ENCODE measurements at regions not wholly inside any gene's neighbourhood (a gene's known extent, or its start where the extent isn't known, plus 50 kb on each side); places are given as distances from the start of the nearest gene placed in this dataset.
A peak's percentile ranks its signal among the peaks of the same experiment; 100 is the strongest.

DNA sequence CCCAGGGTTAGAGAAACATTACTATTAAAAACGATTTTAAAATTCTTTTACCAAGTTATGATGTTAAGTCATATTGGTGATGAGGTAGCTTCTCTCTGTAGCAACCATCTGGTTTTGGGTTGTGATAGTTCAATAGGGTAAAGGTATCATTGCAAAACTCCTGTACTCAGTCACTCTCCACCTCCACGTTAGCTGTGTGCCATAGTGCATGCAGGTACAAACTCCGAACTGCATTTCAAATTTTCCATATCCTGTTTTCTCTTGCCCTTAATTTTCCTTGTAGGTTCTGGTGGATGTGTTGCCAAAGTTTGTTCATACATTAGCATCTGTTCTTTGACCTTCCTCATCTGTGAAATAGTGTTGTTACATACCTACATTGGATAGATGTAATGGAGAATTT lies 53.1 kb upstream of the ARRDC3 start:
- H3K79me1 ChIP-seq (ENCODE audit: low read length) = no peaks in the 10 kb centered on the region
- H4K8ac ChIP-seq (ENCODE audit: low read depth, low read length) = no peak overlapping the region
- DNase-seq = peak; percentile 34 to 84
- no peaks in the 10 kb centered on the region for H3K4me1 ChIP-seq (ENCODE audit: control insufficient read depth in 1 of 2, insufficient read depth in 2 of 2, low read length in 2 of 2)
- H3K9me3 ChIP-seq (ENCODE audit: insufficient read depth, low read depth, low read length) = no peaks in the 10 kb centered on the region
- no peak overlapping the region for H2BK5ac ChIP-seq (ENCODE audit: low read depth, low read length, poor library complexity)
- no peak overlapping the region for H3K27ac ChIP-seq (ENCODE audit: low read depth, low read length)
- H3K18ac ChIP-seq (ENCODE audit: low read length) = no peak overlapping the region
- H3K4me3 ChIP-seq (ENCODE audit: low read depth, low read length) = no peak overlapping the region
- no peak overlapping the region for H2AK5ac ChIP-seq (ENCODE audit: low read length)
- no peak overlapping the region for H3K23ac ChIP-seq (ENCODE audit: low read length)
- no CpG with 5 or more reads among the region's 3 CpGs for WGBS (ENCODE audit: extremely low coverage, insufficient coverage, insufficient read length)
- no peaks in the 10 kb centered on the region for H3K36me3 ChIP-seq (ENCODE audit: control insufficient read depth in 1 of 2, insufficient read depth in 2 of 2, low read length in 2 of 2)
- no peak overlapping the region for H3K4ac ChIP-seq (ENCODE audit: low read depth, low read length)
- H4K91ac ChIP-seq (ENCODE audit: low read depth, low read length) = no peak overlapping the region
- H3K79me2 ChIP-seq (ENCODE audit: control insufficient read depth, insufficient read depth, low read length, poor library complexity) = no peaks in the 10 kb centered on the region
- H2BK12ac ChIP-seq (ENCODE audit: low read length) = no peak overlapping the region
- no peak overlapping the region for H2BK120ac ChIP-seq (ENCODE audit: insufficient read depth, low read length, poor library complexity)
- no peak overlapping the region for H3K4me2 ChIP-seq (ENCODE audit: low read length)
- no peaks in the 10 kb centered on the region for H3K27me3 ChIP-seq (ENCODE audit: insufficient read depth, low read length)
- no peak overlapping the region for H4K12ac ChIP-seq (ENCODE audit: low read depth, low read length)
- no peak overlapping the region for H3K9ac ChIP-seq (ENCODE audit: low read length)
- no peak overlapping the region for H3K14ac ChIP-seq (ENCODE audit: low read length)
- no peak overlapping the region for H2AFZ ChIP-seq (ENCODE audit: insufficient read depth, low read length, poor library complexity)

DNA sequence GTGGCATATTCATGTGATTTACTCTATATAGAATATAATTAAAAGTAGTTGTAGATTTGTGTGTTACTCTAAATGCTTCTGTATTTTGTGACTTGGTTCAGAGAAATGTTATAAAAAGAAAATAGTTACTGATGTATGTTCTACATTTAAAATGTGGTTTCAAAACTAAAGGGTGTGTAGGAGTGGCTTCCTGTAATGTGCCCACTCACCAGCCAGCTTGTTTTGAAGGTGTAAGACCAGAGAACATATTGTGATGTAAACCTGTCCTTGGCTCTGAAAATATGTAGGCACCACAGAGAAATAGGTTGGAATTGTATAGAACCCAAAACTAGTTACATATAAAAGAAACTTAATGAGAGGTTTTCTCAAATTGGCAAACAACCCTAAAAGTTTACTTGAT lies 51.2 kb upstream of the ARRDC3 start:
- no peaks in the 10 kb centered on the region for H3K36me3 ChIP-seq (ENCODE audit: control insufficient read depth in 1 of 2, insufficient read depth in 2 of 2, low read length in 2 of 2)
- no peak overlapping the region for H3K4ac ChIP-seq (ENCODE audit: low read depth, low read length)
- H3K9me3 ChIP-seq (ENCODE audit: insufficient read depth, low read depth, low read length) = no peaks in the 10 kb centered on the region
- no peak overlapping the region for H3K18ac ChIP-seq (ENCODE audit: low read length)
- no peak overlapping the region for H3K9ac ChIP-seq (ENCODE audit: low read length)
- no peaks in the 10 kb centered on the region for H3K4me1 ChIP-seq (ENCODE audit: control insufficient read depth in 1 of 2, insufficient read depth in 2 of 2, low read length in 2 of 2)
- H3K4me2 ChIP-seq (ENCODE audit: low read length) = no peak overlapping the region
- no peak overlapping the region for H2BK12ac ChIP-seq (ENCODE audit: low read length)
- H3K14ac ChIP-seq (ENCODE audit: low read length) = no peak overlapping the region
- no peak for DNase-seq
- no peak overlapping the region for H4K12ac ChIP-seq (ENCODE audit: low read depth, low read length)
- no peak overlapping the region for H2BK5ac ChIP-seq (ENCODE audit: low read depth, low read length, poor library complexity)
- no peak overlapping the region for H4K91ac ChIP-seq (ENCODE audit: low read depth, low read length)
- no peak overlapping the region for H3K23ac ChIP-seq (ENCODE audit: low read length)
- no peak overlapping the region for H2AK5ac ChIP-seq (ENCODE audit: low read length)
- no peak overlapping the region for H3K4me3 ChIP-seq (ENCODE audit: low read depth, low read length)
- no peaks in the 10 kb centered on the region for H3K79me1 ChIP-seq (ENCODE audit: low read length)
- H2AFZ ChIP-seq (ENCODE audit: insufficient read depth, low read length, poor library complexity) = no peak overlapping the region
- H3K79me2 ChIP-seq (ENCODE audit: control insufficient read depth, insufficient read depth, low read length, poor library complexity) = no peaks in the 10 kb centered on the region
- no peak overlapping the region for H4K8ac ChIP-seq (ENCODE audit: low read depth, low read length)
- no peaks in the 10 kb centered on the region for H3K27me3 ChIP-seq (ENCODE audit: insufficient read depth, low read length)
- no peak overlapping the region for H2BK120ac ChIP-seq (ENCODE audit: insufficient read depth, low read length, poor library complexity)
- H3K27ac ChIP-seq (ENCODE audit: low read depth, low read length) = no peak overlapping the region

DNA sequence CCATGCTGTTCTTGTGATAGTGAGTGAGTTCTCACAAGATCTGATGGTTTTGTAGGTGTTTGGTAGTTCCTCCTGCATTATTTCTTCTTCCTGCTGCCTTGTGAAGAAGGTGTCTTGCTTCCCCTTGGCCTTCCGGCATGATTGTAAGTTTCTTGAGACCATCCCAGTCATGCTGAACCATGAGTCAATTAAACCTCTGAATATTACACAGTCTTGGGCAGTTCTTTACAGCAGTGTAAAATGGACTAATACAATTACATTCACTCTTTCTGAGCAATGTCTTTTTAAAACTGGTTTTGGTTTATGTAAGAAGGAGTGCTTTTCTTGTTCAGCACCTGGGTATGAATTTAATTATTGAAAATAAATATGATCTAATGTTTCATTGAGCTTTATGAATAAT lies 50.7 kb upstream of the ARRDC3 start:
- WGBS (ENCODE audit: extremely low coverage, insufficient coverage, insufficient read length) = no CpG with 5 or more reads among the region's 1 CpG
- Histone ChIP-seq H4K91ac (ENCODE audit: low read depth, low read length) (no peak overlapping the region), H2AK5ac (ENCODE audit: low read length) (no peak overlapping the region), H2BK12ac (ENCODE audit: low read length) (no peak overlapping the region), H3K79me1 (ENCODE audit: low read length) (no peaks in the 10 kb centered on the region), H2BK120ac (ENCODE audit: insufficient read depth, low read length, poor library complexity) (no peak overlapping the region), H3K36me3 (ENCODE audit: control insufficient read depth in 1 of 2, insufficient read depth in 2 of 2, low read length in 2 of 2) (no peaks in the 10 kb centered on the region), H3K27ac (ENCODE audit: low read depth, low read length) (no peak overlapping the region), H3K4me3 (ENCODE audit: low read depth, low read length) (no peak overlapping the region), H3K4me2 (ENCODE audit: low read length) (no peak overlapping the region), H3K14ac (ENCODE audit: low read length) (no peak overlapping the region), H2AFZ (ENCODE audit: insufficient read depth, low read length, poor library complexity) (no peak overlapping the region), H3K4ac (ENCODE audit: low read depth, low read length) (no peak overlapping the region), H3K9me3 (ENCODE audit: insufficient read depth, low read depth, low read length) (no peaks in the 10 kb centered on the region), H4K8ac (ENCODE audit: low read depth, low read length) (no peak overlapping the region), H3K27me3 (ENCODE audit: insufficient read depth, low read length) (no peaks in the 10 kb centered on the region), H3K18ac (ENCODE audit: low read length) (no peak overlapping the region), H3K23ac (ENCODE audit: low read length) (no peak overlapping the region), H2BK5ac (ENCODE audit: low read depth, low read length, poor library complexity) (no peak overlapping the region), H4K12ac (ENCODE audit: low read depth, low read length) (no peak overlapping the region), H3K9ac (ENCODE audit: low read length) (no peak overlapping the region), H3K4me1 (ENCODE audit: control insufficient read depth in 1 of 2, insufficient read depth in 2 of 2, low read length in 2 of 2) (no peaks in the 10 kb centered on the region), H3K79me2 (ENCODE audit: control insufficient read depth, insufficient read depth, low read length, poor library complexity) (no peaks in the 10 kb centered on the region)
- DNase-seq = no peak
